Fibroblast of lung (primary cell): ENCODE measurements at regions not wholly inside any gene's neighbourhood (a gene's known extent, or its start where the extent isn't known, plus 50 kb on each side); places are given as distances from the start of the nearest gene placed in this dataset.

Experiments used
- DNase-seq, 2 donors: peaks; one replicate each; pipeline versions ENCODE4 v3.0.0 to v3.0.0-alpha.2; 2010; ENCODE audit warnings: low read depth in 2 of 2
- H2AFZ ChIP-seq: 2 replicates; pipeline ENCODE4 v1.5.1; 2012; ENCODE audit warnings: low read length, control low read depth, inconsistent platforms
- H3K27ac ChIP-seq: 2 replicates; pipeline ENCODE4 v1.5.1; 2011; ENCODE audit warnings: low read length, control low read depth; ENCODE audit not compliant: insufficient read depth
- H3K27me3 ChIP-seq: 2 replicates; pipeline ENCODE4 v1.5.1; 2011; ENCODE audit warnings: mild to moderate bottlenecking, low read length; ENCODE audit not compliant: control insufficient read depth, insufficient read depth
- H3K36me3 ChIP-seq: 2 replicates; pipeline ENCODE4 v1.5.1; 2011; ENCODE audit warnings: low read length; ENCODE audit not compliant: control insufficient read depth, insufficient read depth
- H3K4me1 ChIP-seq: 2 replicates; pipeline ENCODE4 v1.5.1; 2011; ENCODE audit warnings: low read length; ENCODE audit not compliant: control insufficient read depth, insufficient read depth; ENCODE audit errors: extremely low read depth
- H3K4me2 ChIP-seq: 2 replicates; pipeline ENCODE4 v1.5.1; 2011; ENCODE audit warnings: low read length, control low read depth; ENCODE audit not compliant: insufficient read depth; ENCODE audit errors: extremely low read depth
- H3K4me3 ChIP-seq, 4 experiments: fragments of 200-600 bp in 1 of 4; sonication (generic) in 1 of 4; replicated peaks in 1 of 4; 2 replicates each; pipeline ENCODE4 v1.5.1; 2011 to 2016; ENCODE audit warnings: low read length in 4 of 4, low read depth in 3 of 4, mild to moderate bottlenecking in 3 of 4, control low read depth in 2 of 4, inconsistent platforms in 1 of 4, mixed read lengths in 1 of 4; ENCODE audit not compliant: insufficient read depth in 1 of 4; ENCODE audit errors: control extremely low read depth in 1 of 4
- H3K79me2 ChIP-seq: 2 replicates; pipeline ENCODE4 v1.5.1; 2012; ENCODE audit warnings: mild to moderate bottlenecking, low read length, inconsistent platforms; ENCODE audit not compliant: control insufficient read depth, insufficient read depth
- H3K9ac ChIP-seq: 2 replicates; pipeline ENCODE4 v1.5.1; 2011; ENCODE audit warnings: mild to moderate bottlenecking, low read length, control low read depth; ENCODE audit not compliant: insufficient read depth
- H3K9me3 ChIP-seq: 2 replicates; pipeline ENCODE4 v1.5.1; 2012; ENCODE audit warnings: low read depth, low read length; ENCODE audit not compliant: control insufficient read depth, insufficient read depth
- H4K20me1 ChIP-seq: 2 replicates; pipeline ENCODE4 v1.5.1; 2011; ENCODE audit warnings: low read length; ENCODE audit not compliant: control insufficient read depth, insufficient read depth; ENCODE audit errors: extremely low read depth
- EZH2 ChIP-seq: IDR thresholded peaks from 2 replicates; pipeline ENCODE4 v1.5.1; 2012; ENCODE audit warnings: low read length, control low read depth, mild to moderate bottlenecking; ENCODE audit errors: missing control alignments
- TF ChIP-seq, protein P1 (sequence below), 2 donors: IDR thresholded peaks in 1 of 2; conservative IDR thresholded peaks in 1 of 2; 1 replicate in 1 of 2; 2 replicates in 1 of 2; pipeline ENCODE4 v1.5.1; 2011 to 2012; ENCODE audit warnings: low read length in 2 of 2, control low read depth in 1 of 2, inconsistent platforms in 1 of 2, low read depth in 1 of 2, mild to moderate bottlenecking in 1 of 2

DNA sequence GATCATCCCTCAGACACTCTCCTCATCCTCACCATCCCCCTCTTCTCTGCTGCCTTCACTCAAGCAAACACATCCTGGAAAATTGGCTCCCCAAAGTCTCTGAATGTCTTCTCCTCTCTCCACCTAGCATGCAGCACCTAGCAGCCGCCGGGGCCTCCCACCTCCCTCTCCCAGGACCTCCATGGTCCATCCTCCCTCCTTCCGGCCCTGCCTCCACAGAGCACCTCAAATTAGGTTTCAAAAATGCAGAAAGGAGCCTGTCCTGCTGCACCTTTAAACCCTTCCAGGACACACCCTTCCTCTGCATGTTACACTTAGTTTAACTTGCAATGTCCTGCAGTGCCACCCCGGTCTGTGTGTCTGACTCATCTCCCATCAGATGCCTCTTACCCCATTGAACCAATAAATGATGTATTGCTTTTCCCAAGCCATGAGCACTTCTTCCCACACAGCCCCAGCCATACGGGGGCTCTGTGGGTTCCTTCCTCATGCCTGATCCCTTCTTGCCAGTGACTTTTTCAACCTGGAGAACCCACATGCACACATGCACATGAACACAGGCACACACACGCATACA, 582.5 kb upstream of the MGMT start:
- no peaks in the 10 kb centered on the region for H4K20me1 ChIP-seq
- DNase-seq: no peak
- H2AFZ ChIP-seq: no peak overlapping the region
- H3K9me3 ChIP-seq: peaks cover 8% of the 10 kb centered on the region
- H3K27me3 ChIP-seq: no peaks in the 10 kb centered on the region
- H3K79me2 ChIP-seq: no peaks in the 10 kb centered on the region
- TF ChIP-seq, protein P1, sequence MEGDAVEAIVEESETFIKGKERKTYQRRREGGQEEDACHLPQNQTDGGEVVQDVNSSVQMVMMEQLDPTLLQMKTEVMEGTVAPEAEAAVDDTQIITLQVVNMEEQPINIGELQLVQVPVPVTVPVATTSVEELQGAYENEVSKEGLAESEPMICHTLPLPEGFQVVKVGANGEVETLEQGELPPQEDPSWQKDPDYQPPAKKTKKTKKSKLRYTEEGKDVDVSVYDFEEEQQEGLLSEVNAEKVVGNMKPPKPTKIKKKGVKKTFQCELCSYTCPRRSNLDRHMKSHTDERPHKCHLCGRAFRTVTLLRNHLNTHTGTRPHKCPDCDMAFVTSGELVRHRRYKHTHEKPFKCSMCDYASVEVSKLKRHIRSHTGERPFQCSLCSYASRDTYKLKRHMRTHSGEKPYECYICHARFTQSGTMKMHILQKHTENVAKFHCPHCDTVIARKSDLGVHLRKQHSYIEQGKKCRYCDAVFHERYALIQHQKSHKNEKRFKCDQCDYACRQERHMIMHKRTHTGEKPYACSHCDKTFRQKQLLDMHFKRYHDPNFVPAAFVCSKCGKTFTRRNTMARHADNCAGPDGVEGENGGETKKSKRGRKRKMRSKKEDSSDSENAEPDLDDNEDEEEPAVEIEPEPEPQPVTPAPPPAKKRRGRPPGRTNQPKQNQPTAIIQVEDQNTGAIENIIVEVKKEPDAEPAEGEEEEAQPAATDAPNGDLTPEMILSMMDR (conservative IDR thresholded peaks at IDR 0.05 in 1 of 2, IDR thresholded peaks at IDR 0.05 in 1 of 2; ENCODE audit: low read depth in 1 of 2, low read length in 2 of 2): no peak
- no peak for TF ChIP-seq EZH2
- no peak overlapping the region for H3K27ac ChIP-seq
- H3K9ac ChIP-seq: no peak overlapping the region
- H3K4me2 ChIP-seq: no peak overlapping the region
- H3K36me3 ChIP-seq: no peaks in the 10 kb centered on the region
- H3K4me3 ChIP-seq: no peak overlapping the region
- no peaks in the 10 kb centered on the region for H3K4me1 ChIP-seq

DNA sequence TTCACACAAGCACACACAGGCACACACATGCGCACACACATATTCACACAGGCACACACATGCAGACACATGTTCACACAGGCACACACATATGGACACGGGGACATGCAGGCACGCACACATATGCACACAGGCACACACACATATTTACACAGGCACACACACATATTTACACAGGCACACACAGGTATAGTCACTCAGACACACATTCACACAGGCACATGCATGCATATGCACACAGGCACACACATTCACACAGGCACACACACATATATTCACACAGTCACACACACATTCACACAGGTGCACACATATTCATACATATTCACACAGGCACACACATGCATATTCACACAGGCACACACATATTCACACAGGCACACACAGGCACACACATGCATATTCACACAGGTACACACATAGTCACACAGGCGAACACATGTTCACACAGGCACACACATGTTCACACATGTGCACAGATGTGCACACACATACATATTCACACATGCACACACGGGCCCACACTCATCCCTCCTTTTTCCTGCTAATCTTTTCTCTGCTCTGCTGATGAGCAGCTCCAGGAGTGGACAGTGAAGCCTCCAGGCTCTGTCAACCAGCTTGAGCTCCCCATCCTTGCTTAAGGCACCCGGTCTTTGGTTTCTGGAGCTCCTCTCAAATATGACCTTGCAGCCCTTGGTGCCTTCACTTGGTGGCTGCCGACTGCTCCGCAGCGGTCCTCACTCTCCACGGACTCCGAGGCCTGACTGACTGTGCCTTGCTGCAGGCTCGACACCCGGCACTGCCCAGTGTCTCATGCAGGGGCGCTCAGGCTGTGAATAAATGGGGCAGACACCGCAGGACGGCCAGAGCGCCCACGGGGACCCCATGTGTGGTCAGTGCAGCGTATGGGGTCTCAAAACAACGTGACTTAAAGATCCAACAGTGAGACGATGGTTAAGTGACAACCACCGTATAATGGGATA, 581.2 kb upstream of the MGMT start:
- no peaks in the 10 kb centered on the region for H4K20me1 ChIP-seq
- no peaks in the 10 kb centered on the region for H3K36me3 ChIP-seq
- no peak overlapping the region for H2AFZ ChIP-seq
- TF ChIP-seq, protein P1 (conservative IDR thresholded peaks at IDR 0.05 in 1 of 2, IDR thresholded peaks at IDR 0.05 in 1 of 2; ENCODE audit: low read depth in 1 of 2, low read length in 2 of 2): no peak
- TF ChIP-seq EZH2: no peak
- H3K4me1 ChIP-seq: no peaks in the 10 kb centered on the region
- no peak overlapping the region for H3K4me2 ChIP-seq
- H3K27ac ChIP-seq: no peak overlapping the region
- H3K4me3 ChIP-seq: no peak overlapping the region
- peaks cover 8% of the 10 kb centered on the region for H3K9me3 ChIP-seq
- no peak overlapping the region for H3K9ac ChIP-seq
- no peaks in the 10 kb centered on the region for H3K27me3 ChIP-seq
- no peak for DNase-seq
- no peaks in the 10 kb centered on the region for H3K79me2 ChIP-seq

DNA sequence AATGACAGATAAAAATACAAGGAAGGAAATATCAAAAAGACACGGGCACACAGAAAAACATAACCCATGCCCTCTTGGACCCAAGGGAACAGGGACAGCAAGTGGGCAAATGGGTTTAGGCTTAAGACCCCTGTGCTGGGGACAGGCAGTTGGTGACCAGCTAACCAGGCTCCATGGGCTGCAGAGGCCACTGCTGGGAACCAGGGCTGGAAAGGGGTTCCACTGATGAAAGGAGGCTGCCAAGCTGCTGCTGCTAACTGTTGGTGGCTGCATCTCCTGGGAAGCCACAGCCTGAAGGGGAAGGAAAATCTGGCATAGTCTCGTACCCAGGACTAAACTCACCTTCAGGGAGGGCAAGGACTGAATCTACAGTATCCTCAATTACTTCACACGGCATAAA, 579.2 kb upstream of the MGMT start:
- Histone ChIP-seq H3K9me3 (peaks cover 8% of the 10 kb centered on the region), H3K27ac (no peak overlapping the region), H2AFZ (no peak overlapping the region), H3K4me2 (no peak overlapping the region), H4K20me1 (no peaks in the 10 kb centered on the region), H3K4me3 (no peak overlapping the region), H3K27me3 (no peaks in the 10 kb centered on the region), H3K9ac (no peak overlapping the region), H3K79me2 (no peaks in the 10 kb centered on the region), H3K4me1 (no peaks in the 10 kb centered on the region), H3K36me3 (no peaks in the 10 kb centered on the region)
- TF ChIP-seq, protein P1 (conservative IDR thresholded peaks at IDR 0.05 in 1 of 2, IDR thresholded peaks at IDR 0.05 in 1 of 2; ENCODE audit: low read depth in 1 of 2, low read length in 2 of 2): no peak
- no peak for TF ChIP-seq EZH2
- no peak for DNase-seq
